HepG2 (cell line): ENCODE measurements at regions not wholly inside any gene's neighbourhood (a gene's known extent, or its start where the extent isn't known, plus 50 kb on each side); places are given as distances from the start of the nearest gene placed in this dataset.

Source experiments
- ATAC-seq: fragments of 200-7000 bp; cut with Tn5 transposase; 3 replicates; pipeline ENCODE4 v1.9.1; 2020; ENCODE audit warnings: mild to moderate bottlenecking, moderate library complexity
- BruUV-seq: library from RNA; stranded (reverse); fragments of 400-500 nt; replicated peaks from 2 replicates; lab custom pipeline; 2021; lab: Mats Ljungman, UMichigan
- CTCF ChIA-PET: fragments of 300-600 bp; formaldehyde crosslinking; extraction: SDS; loops from one replicate; lab custom pipeline; 2021; ENCODE audit warnings: low total read pairs, inconsistent platforms, low intra/inter-chr PET ratio; lab: Yijun Ruan, JAX
- POLR2A ChIA-PET: fragments of 350-600 bp; sonication (Branson Sonifier 250); formaldehyde crosslinking; loops from one replicate; lab custom pipeline; 2020; ENCODE audit warnings: antibody characterized with exemption, inconsistent platforms; lab: Yijun Ruan, JAX
- DNase-seq: peaks from one replicate; pipeline ENCODE4 v3.0.0-alpha.2; 2015; ENCODE audit warnings: low spot score
- FAIRE-seq: peaks from 3 replicates; lab custom pipeline; 2011; peaks lifted over from hg19 to GRCh38; lab: Jason Lieb, UNC
- H2AFZ ChIP-seq: one replicate; pipeline ENCODE4 v1.6.1; 2011; ENCODE audit warnings: low read length, inconsistent platforms
- H3K27ac ChIP-seq: fragments of 300-600 bp; 3 replicates; pipeline ENCODE4 v1.8.0; 2011; ENCODE audit warnings: mixed run types, mild to moderate bottlenecking, mixed read lengths, low read length, inconsistent platforms; ENCODE audit not compliant: insufficient read depth; ENCODE audit errors: extremely low read length
- H3K27me3 ChIP-seq, 2 experiments: fragments of 200-600 bp in 1 of 2; 2 replicates in 1 of 2; 3 replicates in 1 of 2; pipeline versions ENCODE4 v1.6.0 to v1.8.0; 2011; ENCODE audit warnings: low read length in 2 of 2, mild to moderate bottlenecking in 2 of 2, moderate library complexity in 2 of 2, inconsistent platforms in 1 of 2; ENCODE audit not compliant: insufficient read depth in 2 of 2, control insufficient read depth in 1 of 2
- H3K36me3 ChIP-seq, 2 experiments: fragments of 200-600 bp in 1 of 2; replicated peaks in 1 of 2; 2 replicates in 1 of 2; 3 replicates in 1 of 2; pipeline versions ENCODE4 v1.5.1 to v1.8.0; 2011; ENCODE audit warnings: low read length in 2 of 2, inconsistent platforms in 1 of 2; ENCODE audit not compliant: insufficient read depth in 2 of 2, control insufficient read depth in 1 of 2
- H3K4me1 ChIP-seq: 2 replicates; pipeline ENCODE4 v1.5.1; 2012; ENCODE audit warnings: low read length, inconsistent platforms; ENCODE audit not compliant: insufficient read depth
- H3K4me2 ChIP-seq: 2 replicates; pipeline ENCODE4 v1.6.0; 2011; ENCODE audit warnings: low read depth, low read length, inconsistent platforms
- H3K4me3 ChIP-seq, 3 experiments: fragments of 200-600 bp in 1 of 3; sonication (generic), shearing (Covaris generic) in 1 of 3; replicated peaks in 1 of 3; 2 replicates each; pipeline ENCODE4 v1.5.1; 2011 to 2016; ENCODE audit warnings: low read length in 3 of 3, inconsistent platforms in 2 of 3, low read depth in 2 of 3, mild to moderate bottlenecking in 2 of 3, control low read depth in 1 of 3, mixed read lengths in 1 of 3; ENCODE audit not compliant: insufficient read depth in 1 of 3
- H3K79me2 ChIP-seq: one replicate; pipeline ENCODE4 v1.6.1; 2011; ENCODE audit warnings: low read length, inconsistent platforms; ENCODE audit not compliant: insufficient read depth
- H3K9ac ChIP-seq: 2 replicates; pipeline ENCODE4 v1.6.0; 2011; ENCODE audit warnings: mild to moderate bottlenecking, low read depth, low read length, inconsistent platforms; ENCODE audit not compliant: insufficient read depth
- H3K9me3 ChIP-seq: 2 replicates; pipeline ENCODE4 v1.5.1; 2012; ENCODE audit warnings: mild to moderate bottlenecking, low read length
- H4K20me1 ChIP-seq: 2 replicates; pipeline ENCODE4 v1.6.0; 2011; ENCODE audit warnings: inconsistent platforms, mild to moderate bottlenecking, low read length, moderate library complexity; ENCODE audit not compliant: insufficient read depth
- ARNTL ChIP-seq: sonication (generic); formaldehyde crosslinking; IDR thresholded peaks from 2 replicates; pipeline ENCODE4 v1.4.0; 2020; ENCODE audit warnings: mild to moderate bottlenecking, missing genetic modification reagents
- ATF1 ChIP-seq: IDR thresholded peaks from 2 replicates; pipeline ENCODE4 v1.6.1; 2016; ENCODE audit warnings: mild to moderate bottlenecking, control low read depth
- FOXM1 ChIP-seq: sonication (generic); formaldehyde crosslinking; IDR thresholded peaks from 2 replicates; pipeline ENCODE4 v1.5.0; 2020; ENCODE audit warnings: missing genetic modification reagents
- HNRNPLL ChIP-seq: fragments of 200-400 bp; formaldehyde crosslinking; IDR thresholded peaks from 2 replicates; pipeline ENCODE4 v1.6.1; 2017; ENCODE audit warnings: mild to moderate bottlenecking, low read depth, low read length; ENCODE audit not compliant: poor library complexity, severe bottlenecking
- KLF13 ChIP-seq: sonication (generic); formaldehyde crosslinking; IDR thresholded peaks from 2 replicates; pipeline ENCODE4 v1.4.0; 2020; ENCODE audit warnings: mild to moderate bottlenecking, missing genetic modification reagents
- RARA ChIP-seq: IDR thresholded peaks from 2 replicates; pipeline ENCODE4 v1.6.1; 2016; ENCODE audit warnings: missing genetic modification reagents, missing compliant biosample characterization
- RFX1 ChIP-seq: fragments of 450-650 bp; IDR thresholded peaks from 2 replicates; pipeline ENCODE4 v1.6.1; 2017
- RFXAP ChIP-seq: sonication (generic); formaldehyde crosslinking; IDR thresholded peaks from 2 replicates; pipeline ENCODE4 v1.4.0; 2020; ENCODE audit warnings: missing genetic modification reagents, borderline replicate concordance
- SMAD9 ChIP-seq: sonication (generic); formaldehyde crosslinking; IDR thresholded peaks from 2 replicates; pipeline ENCODE4 v1.5.1; 2020; ENCODE audit warnings: mild to moderate bottlenecking, missing genetic modification reagents
- ZC3H4 ChIP-seq: sonication (generic); formaldehyde crosslinking; IDR thresholded peaks from 2 replicates; pipeline ENCODE4 v1.4.0; 2020; ENCODE audit warnings: missing genetic modification reagents, borderline replicate concordance
- ZKSCAN1 ChIP-seq: fragments of 150-350 bp; IDR thresholded peaks from 2 replicates; pipeline ENCODE4 v1.6.1; 2014; ENCODE audit warnings: low read length
- ZNF205 ChIP-seq: IDR thresholded peaks from 2 replicates; pipeline ENCODE4 v1.6.1; 2018; ENCODE audit warnings: missing biosample characterization, missing genetic modification reagents
- ZNF615 ChIP-seq: sonication (generic); formaldehyde crosslinking; IDR thresholded peaks from 2 replicates; pipeline ENCODE4 v1.5.0; 2020; ENCODE audit warnings: mild to moderate bottlenecking, missing genetic modification reagents, borderline replicate concordance
- ZSCAN25 ChIP-seq: sonication (generic); formaldehyde crosslinking; IDR thresholded peaks from 2 replicates; pipeline ENCODE4 v1.8.0; 2022; ENCODE audit warnings: mild to moderate bottlenecking, missing genetic modification reagents
- ZSCAN30 ChIP-seq: sonication (generic); formaldehyde crosslinking; IDR thresholded peaks from 2 replicates; pipeline ENCODE4 v1.5.0; 2020; ENCODE audit warnings: mild to moderate bottlenecking, missing genetic modification reagents
- WGBS: methylation state at CpG from one replicate; pipeline ENCODE4 v1.1.6; 2017; ENCODE audit warnings: low lambda C conversion rate; 5-methylcytosine and 5-hydroxymethylcytosine counted together
- in situ Hi-C: cut with HindIII; loops from 2 replicates; pipeline ENCODE4 v1.10.0; 2017; ENCODE audit warnings: low pct_unique_long_range_greater_than_20kb; ENCODE audit not compliant: extremely low pct_ligation_motif_present
- intact Hi-C: fragments of 100-400 bp; cut with micrococcal nuclease; formaldehyde crosslinking; loops from one replicate; pipeline ENCODE4 v1.10.0; 2022; ENCODE audit not compliant: unreplicated experiment

DNA sequence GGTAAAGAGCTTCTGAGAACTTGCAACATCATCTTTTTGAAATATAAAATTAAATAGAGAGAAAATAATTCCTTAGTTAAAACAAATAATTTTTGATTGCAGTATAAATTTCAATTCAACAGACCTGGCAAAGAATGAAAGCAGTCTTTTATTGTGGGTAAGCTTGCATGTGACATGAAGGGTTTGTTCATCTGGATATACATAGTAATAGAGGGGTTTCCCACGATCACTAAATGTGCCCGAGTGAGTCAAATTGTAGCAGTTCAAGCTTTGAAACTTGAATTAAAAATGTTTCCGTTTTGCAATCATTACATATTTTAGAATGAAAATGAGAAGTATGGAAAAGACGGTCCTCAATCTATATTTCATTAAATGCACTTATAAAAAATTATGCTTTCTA lies 658.4 kb upstream of the MBL2 start:
- no peaks in the 10 kb centered on the region for H3K36me3 ChIP-seq
- no TSS peak for BruUV-seq
- no peaks in the 10 kb centered on the region for H3K4me1 ChIP-seq
- FAIRE-seq (no peak), ATAC-seq (no peak), DNase-seq (no peak)
- in situ Hi-C loops: no loop called here
- intact Hi-C loops: no loop called here
- H2AFZ ChIP-seq: no peak overlapping the region
- H3K4me3 ChIP-seq: no peak overlapping the region
- POLR2A ChIA-PET: no interaction called here
- 2% methylated on average over 4 of the region's 4 CpGs for WGBS
- no peaks in the 10 kb centered on the region for H4K20me1 ChIP-seq
- TF ChIP-seq ATF1 (CRISPR knock-in tag) (no peak), ZNF615 (CRISPR knock-in tag) (no peak), ZC3H4 (CRISPR knock-in tag) (no peak), SMAD9 (CRISPR knock-in tag) (no peak), KLF13 (CRISPR knock-in tag) (no peak), ZSCAN25 (CRISPR knock-in tag) (no peak), ZSCAN30 (CRISPR knock-in tag) (no peak), HNRNPLL (no peak), RFX1 (no peak), ZNF205 (CRISPR knock-in tag) (no peak), ARNTL (no peak), ZKSCAN1 (no peak), RFXAP (CRISPR knock-in tag) (no peak), RARA (CRISPR knock-in tag) (no peak), FOXM1 (CRISPR knock-in tag) (no peak)
- H3K4me2 ChIP-seq: no peak overlapping the region
- no peaks in the 10 kb centered on the region for H3K27me3 ChIP-seq
- CTCF ChIA-PET: no interaction called here
- no peak overlapping the region for H3K9ac ChIP-seq
- H3K9me3 ChIP-seq: no peaks in the 10 kb centered on the region
- H3K79me2 ChIP-seq: no peaks in the 10 kb centered on the region
- no peak overlapping the region for H3K27ac ChIP-seq
